Iris pigment epithelial cell (primary cell): ENCODE measurements at regions not wholly inside any gene's neighbourhood (a gene's known extent, or its start where the extent isn't known, plus 50 kb on each side); places are given as distances from the start of the nearest gene placed in this dataset.
"Not testable (repeated sequence)": the region's sequence is repeated elsewhere in the genome, so short reads cannot be mapped to it uniquely, and the experiment has no call there.

ENCODE experiments used
- DNase-seq: peaks from one replicate; pipeline ENCODE4 v3.0.0-alpha.2; 2011; ENCODE audit warnings: low read depth

DNA sequence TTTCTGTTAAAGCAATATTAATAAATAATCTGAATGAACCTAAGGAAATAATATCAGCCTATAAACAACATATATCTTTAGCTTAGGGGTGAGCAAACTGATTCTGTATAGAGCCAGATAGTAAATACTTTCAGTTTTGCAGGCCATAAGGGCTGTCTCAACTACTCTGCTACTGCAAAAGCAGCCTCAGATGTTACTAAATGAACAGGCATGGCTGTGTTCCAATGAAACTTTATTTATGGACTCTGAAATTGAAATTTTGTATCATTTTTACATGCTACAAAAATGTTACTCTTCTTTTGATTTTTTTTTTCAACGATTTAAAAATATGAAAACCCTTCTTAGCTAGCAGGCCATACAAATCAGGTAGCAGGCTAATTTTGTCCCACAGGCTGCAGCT is 212.8 kb upstream of the PRICKLE2 start:
- DNase-seq = no peak

DNA sequence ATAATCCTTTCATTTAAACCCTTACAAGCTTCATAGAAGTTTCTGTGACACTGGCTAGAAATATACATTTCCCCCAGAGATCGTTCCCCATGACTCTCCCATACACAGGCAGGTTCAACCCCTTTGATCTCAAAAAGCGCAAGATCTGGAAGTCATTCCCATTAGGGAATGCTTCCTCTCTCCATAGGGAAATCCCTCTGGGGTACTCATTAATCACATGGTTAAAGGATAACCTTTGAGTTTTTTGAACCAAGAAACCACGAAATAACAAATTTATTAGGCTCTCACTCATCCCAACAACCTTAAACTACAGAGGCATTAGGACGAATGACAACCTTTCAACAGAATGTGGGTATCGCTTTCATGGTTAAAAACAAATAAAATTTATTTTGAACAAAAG is 211.9 kb upstream of the PRICKLE2 start:
- DNase-seq = no peak

DNA sequence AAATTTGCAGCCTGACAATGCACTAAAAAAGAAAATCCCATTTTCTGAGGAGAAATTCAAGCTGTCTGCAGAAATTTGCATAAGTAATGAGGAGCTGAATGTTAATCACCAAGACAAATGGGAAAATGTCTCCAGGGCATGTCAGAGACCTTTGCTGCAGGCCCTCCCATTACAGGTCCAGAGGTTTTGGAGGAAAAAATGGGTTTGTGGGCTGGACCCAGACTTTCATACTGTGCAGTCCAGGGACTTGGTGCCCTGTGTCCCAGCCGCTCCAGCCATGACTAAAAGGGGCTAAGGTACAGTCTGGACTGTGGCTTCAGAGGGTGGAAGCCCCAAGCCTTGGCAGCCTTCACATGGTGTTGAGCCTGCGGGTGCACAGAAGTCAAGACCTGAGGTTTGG is 209.8 kb upstream of the PRICKLE2 start:
- not testable (repeated sequence) for DNase-seq

DNA sequence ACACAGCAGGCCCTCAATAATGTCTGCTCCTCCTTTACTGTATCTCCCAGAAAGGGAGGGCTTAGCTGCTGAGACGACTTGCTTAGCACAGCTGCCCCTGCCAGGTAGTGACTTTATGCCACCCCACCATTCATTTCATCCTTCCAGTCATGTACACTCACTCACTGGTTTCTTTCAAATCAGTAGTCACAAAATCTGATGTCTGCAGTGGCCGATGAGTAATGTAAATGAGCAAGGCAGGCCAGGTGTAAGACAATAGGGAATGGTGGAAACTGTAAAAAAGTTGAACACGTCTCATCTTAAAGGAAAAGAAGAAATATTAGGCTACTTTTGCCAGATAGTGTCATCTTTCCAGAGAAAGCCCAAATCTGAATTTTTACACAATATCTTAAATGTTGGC is 207.6 kb upstream of the PRICKLE2 start:
- DNase-seq = no peak

DNA sequence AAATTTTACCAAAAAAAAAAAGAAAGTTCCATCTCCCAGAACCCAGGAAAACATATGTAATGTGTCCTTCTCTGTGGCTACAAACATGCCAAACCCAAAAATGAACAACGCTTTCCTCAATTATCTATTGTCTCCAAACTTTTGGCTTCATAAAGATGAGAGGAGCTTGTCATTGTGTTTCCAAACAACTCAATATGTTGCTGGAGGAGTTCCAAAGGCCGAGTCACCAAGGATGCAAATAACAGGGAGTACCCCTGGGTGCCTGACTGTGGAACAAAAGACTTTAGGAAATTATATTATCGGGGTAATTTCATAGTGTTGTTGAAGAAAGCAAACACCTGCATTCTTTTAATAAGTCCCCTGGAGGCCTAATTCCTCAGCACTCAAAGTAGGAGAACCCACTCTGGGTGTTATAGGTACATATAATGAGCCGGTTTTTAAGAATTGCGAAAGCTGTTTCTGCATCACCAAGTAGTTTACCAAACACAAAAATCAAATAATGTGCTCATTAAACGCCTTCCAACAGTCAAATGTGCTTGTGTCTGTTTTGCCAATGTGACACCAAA is 206.3 kb upstream of the PRICKLE2 start:
- DNase-seq = peak; percentile 20

DNA sequence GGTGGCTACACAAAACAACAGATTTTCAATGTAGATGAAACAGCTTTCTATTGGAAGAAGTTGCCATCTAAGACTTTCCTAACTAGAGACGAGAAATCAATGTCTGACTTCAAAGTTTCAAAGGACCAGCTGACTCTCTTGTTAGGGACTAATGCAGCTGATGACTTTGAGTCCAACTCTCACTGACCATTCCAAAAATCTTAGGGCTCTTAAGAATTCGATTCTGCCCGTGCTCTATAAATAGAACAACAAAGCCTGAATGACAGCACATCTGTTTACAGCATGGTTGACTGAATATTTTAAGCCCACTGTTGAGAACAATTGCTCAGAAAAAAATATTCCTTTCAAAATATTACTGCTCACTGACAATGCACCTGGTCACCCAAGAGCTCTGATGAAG is 202.4 kb upstream of the PRICKLE2 start:
- no peak for DNase-seq

DNA sequence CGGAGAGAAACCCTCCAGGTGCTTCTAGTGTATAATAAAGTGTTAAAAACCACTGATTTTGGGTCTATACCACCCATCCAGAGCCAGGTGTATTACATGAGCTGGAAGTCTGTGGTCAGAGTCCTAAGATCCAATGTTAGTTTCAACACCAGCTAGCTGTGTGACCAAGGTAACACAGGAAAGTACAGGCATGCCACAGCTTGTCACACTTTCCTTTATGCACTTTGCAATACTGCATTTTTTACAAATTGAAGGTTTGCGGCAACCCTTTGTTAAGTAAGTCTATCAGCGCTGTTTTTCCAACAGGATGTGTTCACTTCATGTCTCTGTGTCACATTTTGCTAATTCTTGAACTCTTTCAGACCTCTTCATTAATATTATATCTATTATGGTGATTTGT is 201.3 kb upstream of the PRICKLE2 start:
- DNase-seq = no peak

DNA sequence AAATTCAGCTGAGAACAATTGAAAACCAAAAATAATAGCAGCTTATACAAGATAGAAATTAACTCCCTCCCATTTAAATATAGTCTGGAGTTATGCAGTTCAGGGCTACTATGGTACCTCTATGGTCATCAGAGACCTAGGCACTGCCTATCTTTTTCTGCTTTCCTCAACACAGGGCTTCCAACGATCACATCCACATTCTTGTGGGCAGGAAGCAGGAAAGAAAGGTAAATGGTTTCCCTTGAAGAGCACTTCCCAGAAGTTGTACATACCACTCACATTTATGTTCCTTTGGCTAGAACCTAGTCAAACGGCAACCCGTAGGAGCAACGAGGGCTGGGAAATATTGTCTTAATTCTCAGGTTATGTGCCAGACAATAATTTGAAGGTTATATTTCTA is 197.7 kb upstream of the PRICKLE2 start:
- DNase-seq = no peak

DNA sequence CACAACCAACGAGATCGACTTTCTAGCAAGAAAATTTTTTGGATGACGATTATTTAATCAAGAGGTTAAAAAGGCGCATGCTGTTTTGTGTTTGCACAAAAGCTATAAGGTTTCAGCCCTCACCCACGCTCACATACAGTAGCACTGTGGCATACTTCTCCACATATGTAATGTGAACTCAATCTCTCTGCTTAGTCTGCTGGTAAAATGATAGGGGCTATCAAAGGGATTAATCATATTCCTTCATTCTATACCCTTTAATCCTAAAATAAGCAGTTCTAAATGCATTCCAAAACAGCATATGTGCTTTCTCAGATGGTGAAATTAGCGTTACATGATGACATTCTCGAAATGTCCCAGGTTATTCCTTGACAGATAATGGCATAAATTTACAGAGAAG is 196.9 kb upstream of the PRICKLE2 start:
- DNase-seq = peak; percentile 80

DNA sequence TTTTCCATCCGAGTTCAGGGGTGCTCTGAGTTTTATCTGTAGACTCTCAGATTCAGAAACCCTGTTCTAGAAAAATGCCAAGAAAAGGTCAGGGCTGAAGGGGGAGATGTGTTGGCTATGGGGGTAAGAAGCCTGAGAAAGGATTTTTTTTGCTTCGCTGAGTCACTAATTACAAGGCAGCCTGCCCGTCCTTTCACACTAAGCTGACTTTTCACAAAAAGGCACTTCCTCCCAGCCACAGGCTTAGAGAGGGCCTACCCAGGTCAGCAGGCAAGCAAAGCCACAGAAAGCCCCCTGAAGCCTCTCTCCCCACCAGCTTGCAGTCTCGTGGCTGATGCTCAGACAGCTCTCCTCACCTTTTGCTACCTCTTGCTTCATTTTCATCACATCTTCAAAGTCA is 192.6 kb upstream of the PRICKLE2 start:
- peak; percentile 87 for DNase-seq

DNA sequence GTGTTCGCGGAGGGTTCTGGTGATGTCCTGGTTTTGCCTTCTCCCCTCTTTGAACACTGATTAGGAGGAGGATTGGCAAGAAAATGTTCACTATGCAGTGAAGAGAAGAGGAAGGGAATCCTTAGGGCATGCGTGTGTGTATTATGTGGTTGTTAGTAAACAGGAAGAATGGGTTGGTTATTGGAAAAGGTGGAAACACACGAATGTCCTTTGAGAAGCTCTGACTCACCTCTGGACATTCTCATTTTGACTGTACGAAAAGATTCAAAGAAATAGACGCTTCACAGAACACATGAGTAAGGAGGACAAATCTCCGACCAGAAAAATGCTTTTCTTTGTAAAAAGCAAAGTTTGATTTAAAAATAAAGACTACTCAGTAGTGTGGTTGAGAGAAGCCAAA is 188.8 kb upstream of the PRICKLE2 start:
- DNase-seq = no peak

DNA sequence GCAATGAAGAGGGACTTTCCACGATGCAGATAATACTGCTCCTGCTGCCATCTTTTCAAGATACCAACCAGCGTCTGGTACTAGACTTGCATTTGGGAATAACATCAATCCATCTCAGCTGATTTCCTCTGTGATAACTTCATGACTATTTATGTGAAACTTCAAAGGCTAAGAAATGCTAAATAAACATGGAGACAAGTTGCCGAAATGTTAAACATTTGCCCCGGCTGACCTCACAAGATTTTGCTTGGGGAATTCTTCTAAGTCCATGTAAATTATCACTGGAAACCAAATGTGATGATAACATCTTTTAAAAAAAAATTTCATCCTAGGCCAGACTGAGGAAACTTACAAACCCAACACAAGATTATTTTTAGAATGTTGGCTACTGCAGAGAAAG is 185.8 kb upstream of the PRICKLE2 start:
- no peak for DNase-seq

DNA sequence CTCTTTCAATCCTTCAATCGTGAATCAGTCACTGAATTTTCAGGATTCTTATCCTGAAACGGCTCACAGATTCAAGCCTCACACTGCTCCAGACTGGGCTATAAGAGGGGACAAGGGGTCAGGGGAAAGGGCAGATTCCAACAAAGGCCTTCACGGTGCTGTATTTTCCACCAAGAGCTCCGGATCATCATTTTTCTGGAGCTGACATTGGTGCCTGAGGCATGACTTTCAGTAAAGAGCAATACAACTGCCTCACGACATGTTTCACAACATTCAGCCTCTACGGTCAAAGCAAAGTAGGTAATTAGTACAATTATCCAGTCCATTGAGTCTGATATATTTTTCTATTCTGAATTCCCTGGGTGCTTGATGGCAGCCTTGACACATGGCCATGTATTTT is 185.0 kb upstream of the PRICKLE2 start:
- DNase-seq = no peak

DNA sequence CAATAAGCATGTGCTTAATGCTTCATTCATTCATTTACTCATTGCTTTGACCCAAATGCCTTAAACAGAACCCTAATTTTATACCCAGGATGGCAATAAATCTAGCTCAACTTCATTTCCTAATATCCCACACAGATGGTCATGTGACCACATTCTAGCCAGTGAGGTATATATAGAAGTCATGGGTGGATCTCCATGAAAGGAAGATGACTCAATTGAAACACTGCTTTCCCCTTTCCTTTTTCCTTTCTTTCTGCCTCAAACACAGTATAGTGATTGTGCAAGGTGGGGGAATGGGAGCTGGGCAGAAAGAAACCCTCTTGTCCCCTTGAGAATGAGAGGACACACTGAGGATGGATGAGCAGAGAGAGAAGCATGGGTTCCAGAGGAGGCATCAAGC is 183.5 kb upstream of the PRICKLE2 start:
- DNase-seq = peak; percentile 47

DNA sequence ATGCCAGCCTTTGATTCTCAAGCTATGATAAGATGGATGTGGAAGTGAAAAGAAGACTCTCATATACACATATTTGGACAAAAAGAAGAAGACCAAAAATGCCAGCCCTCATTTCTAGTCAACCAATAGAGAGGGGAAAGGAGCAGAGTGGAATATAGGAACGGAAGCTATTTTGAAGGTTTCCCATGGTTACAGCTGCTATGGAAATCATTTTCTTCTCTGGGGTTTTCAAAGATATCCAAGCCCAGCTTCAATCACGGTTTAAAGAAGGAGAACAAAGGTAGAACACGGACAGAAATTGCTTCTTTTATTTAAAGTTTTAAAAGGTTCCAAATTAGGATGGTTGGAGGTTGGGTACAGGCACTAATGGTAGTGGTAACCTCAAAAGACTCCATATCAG is 181.0 kb upstream of the PRICKLE2 start:
- no peak for DNase-seq

DNA sequence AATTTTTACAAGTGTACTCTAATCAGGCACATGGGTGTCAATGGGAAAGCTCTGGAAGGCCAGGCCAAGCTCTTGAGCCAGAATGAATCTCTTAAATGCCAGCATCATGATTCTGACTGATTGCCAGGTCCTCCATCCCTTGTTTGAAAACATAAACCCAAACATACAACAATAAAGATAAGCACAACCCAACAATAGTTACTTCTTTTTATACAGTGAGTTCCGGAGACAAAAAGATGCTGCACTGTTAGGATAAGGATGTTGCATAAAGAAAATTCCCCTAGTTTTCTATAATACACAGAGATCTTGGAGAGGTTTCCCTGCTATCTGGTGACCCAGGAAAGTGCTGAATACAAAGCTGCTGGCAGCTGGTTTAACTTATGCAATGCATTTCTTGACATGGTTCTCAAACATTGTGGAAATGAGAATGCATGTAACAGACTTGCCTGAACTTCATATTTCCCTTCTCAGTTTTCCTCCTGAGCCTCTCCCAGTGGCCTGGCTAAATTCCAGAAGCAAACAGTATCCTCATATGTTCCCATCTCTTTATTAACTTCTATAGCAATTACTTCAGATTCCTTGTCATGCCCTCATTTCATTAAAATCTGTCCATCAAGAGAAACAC is 180.1 kb upstream of the PRICKLE2 start:
- no peak for DNase-seq

DNA sequence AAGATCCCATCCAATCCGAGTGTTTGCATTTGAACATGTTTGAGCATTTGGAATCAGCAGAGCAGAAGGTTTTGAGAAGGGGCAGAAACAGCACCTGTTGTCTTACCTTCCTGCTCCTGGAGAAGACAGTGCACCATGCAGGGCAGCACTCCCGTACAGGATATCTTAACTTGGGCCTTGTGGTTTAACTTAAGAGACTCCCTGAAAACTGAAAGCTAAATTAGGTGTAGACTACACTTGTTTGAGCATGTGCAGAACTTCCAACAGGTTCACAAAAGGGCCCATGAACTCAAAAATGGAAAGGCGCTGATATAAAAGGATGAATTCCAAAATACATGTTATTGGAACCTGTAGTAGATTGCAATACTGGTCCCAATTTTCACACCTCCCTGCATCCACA is 175.4 kb upstream of the PRICKLE2 start:
- DNase-seq = no peak

DNA sequence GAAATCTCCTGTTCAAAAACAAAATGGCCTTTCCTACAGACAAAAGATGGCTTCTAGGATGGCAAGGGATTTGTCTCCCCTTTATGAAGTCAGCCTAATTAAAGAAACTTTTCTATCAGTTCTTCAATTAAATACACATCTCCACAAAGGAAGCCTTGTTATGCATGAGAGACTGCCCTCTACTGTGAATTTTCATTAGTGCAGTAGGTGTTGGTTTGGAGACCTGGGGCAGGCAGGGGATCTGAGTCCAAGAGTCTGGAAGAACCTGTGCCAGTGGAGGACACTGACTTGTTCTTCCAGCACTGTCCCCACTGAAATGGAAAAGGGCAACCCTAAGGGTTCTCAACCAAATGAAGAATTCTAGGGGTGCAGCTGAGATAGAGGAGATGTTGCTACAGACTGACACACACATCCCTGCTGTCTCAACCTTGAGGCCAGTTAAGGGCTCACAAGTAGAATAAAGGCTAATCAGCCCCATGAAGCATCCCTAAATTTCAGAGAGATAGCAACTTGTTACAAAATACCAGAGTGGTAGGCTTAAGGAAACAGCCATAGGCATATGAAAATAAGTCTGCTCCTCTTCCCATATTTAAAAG is 174.0 kb upstream of the PRICKLE2 start:
- peak; percentile 70 for DNase-seq

DNA sequence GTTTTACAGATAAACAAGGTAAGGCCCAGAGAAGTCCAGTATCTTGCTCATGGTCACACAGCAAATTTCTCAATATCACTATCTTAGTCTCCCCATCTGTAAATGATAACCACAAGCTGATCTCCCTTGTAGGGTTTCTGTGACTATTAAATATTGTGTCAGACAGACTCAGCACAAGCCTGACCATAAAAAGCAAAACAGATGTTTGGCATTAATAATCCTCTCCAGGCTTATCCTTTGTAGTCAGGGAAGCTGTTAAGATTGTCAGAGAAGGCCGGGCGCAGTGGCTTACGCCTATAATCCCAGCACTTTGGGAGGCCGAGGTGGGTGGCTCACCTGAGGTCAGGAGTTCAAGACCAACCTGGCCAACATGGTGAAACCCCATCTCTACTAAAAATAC is 173.2 kb upstream of the PRICKLE2 start:
- peak; percentile 44 for DNase-seq

DNA sequence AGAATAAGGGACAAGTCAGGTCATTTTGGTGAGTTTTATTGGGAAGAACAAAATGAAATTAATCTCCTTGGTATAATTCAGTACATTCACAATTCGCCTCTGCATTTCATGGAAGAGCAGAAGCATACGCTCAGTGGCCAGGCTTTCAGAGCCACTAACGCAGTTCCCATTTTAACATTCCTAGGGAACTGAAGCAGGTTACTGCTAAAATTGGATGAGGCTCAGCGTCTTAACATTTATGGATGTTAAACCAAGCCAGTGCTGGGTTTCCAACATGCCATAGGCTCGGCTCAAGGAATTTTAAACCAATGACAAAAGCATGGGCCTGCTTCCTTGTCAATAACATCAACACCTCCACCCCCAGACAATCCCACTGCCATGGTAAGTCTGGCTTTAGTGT is 172.7 kb upstream of the PRICKLE2 start:
- no peak for DNase-seq

DNA sequence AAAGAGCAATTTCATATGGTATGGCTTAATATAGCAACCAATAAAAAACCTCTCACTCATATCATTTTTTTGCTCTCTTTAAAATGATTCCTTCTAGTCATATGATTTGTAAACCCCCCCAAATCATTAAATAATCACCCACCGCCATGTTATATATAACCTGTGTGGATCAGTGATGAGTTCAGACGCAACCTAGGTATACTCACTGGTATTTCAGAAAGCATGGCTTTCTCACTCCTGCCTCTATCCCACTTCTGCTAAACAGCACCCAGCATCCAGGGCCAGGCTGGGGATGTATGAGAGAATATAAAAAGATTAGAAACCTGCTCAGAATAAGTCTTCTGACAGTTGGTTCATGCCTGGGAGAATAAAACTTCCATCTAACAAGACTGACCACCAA is 172.3 kb upstream of the PRICKLE2 start:
- DNase-seq = no peak

DNA sequence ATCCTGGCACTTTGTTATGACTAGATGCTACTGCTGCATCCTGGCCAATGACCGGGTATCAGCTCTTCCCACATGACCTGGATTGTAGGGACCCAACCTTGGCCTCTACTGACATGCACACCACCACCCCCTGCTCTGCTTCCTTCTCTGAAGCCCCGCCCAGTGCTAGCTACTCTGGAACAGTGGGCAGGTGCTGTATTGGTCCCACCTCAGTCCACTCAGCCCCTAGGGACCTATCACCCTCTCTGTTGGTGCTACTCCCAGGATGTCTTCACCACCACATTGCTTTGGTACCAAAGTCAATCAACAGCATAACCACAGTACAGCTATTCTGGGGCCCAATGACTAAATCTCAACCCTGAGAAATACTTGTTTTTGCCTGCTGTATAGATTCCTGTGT is 170.2 kb upstream of the PRICKLE2 start:
- DNase-seq = no peak

DNA sequence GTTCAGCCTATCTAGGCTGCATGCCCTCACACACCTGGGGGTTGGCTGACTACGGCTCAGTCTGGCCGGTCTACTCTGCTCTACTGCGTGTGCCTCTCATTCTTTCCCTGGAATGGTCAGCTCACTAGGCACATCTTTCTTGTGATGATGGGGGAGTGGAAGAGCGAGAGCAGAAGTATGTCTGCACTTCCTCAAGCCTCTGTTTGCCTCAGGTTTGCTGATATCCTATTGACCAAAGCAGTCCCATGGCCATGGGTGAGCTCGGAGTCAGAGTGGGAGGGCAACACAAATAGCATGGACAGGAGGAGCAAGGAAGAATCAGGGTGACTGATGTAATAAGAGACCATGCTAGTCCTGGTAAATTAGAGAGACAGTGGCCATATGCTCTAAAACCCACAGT is 167.9 kb upstream of the PRICKLE2 start:
- DNase-seq = no peak

DNA sequence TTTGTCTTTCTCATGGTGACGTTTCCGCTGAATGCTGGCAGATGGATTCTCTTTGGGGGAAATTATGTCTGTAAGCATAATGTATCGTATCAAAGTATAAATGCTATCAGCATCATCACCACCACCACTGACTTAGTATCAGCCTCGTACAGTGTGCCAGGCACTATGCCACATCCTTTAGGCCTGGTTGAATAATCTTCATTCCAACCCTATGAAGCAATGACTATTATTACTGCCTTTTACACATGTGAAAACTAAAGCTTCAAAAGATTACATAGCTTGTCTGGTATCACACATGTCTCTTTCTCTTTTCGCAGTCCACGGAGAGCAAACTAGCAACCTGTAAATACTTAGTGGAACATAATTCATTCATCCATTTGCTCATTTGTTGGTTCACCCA is 166.7 kb upstream of the PRICKLE2 start:
- no peak for DNase-seq
